Skeletal muscle cell (primary cell): ENCODE measurements at regions not wholly inside any gene's neighbourhood (a gene's known extent, or its start where the extent isn't known, plus 50 kb on each side); places are given as distances from the start of the nearest gene placed in this dataset.
"Not testable (repeated sequence)": the region's sequence is repeated elsewhere in the genome, so short reads cannot be mapped to it uniquely, and the experiment has no call there.

ENCODE experiments used
- DNase-seq: peaks from one replicate; pipeline ENCODE4 v3.0.0-alpha.2; 2010; ENCODE audit warnings: low read depth
- H3K4me3 ChIP-seq: 2 replicates; pipeline ENCODE4 v1.5.1; 2011; ENCODE audit warnings: low read depth, mild to moderate bottlenecking, control low read depth, low read length, moderate library complexity

GRCh38 chr21:15293240-15293639 is 228.4 kb upstream of the NRIP1 start:
- DNase-seq = peak; percentile 87
- no peak overlapping the region for H3K4me3 ChIP-seq

DNA sequence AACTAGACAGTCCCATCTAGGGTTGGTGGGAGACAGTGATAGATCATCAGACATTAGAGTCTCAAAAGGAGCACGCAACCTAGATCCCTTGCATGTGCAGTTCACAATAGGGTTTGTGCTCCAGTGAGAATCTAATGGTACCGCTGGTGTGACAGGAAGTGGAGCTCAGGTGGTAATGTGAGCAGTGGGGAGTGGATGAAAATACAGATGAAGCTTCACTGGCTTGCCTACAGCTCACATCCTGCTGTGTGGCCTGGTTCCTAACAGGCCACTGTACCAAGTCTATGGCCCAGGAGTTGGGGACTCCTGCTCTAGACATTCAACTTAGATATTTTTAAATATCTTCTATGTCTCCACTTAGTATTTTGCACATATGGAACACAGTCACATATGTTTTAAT is 231.1 kb upstream of the NRIP1 start:
- H3K4me3 ChIP-seq = no peak overlapping the region
- DNase-seq = no peak

- no peak for DNase-seq
- no peak overlapping the region for H3K4me3 ChIP-seq
These were observed 233.0 kb upstream of the NRIP1 start for GRCh38 chr21:15297824-15298223.

- DNase-seq = no peak
- H3K4me3 ChIP-seq = no peak overlapping the region
These were observed 233.5 kb upstream of the NRIP1 start for GRCh38 chr21:15298306-15298705.

DNA sequence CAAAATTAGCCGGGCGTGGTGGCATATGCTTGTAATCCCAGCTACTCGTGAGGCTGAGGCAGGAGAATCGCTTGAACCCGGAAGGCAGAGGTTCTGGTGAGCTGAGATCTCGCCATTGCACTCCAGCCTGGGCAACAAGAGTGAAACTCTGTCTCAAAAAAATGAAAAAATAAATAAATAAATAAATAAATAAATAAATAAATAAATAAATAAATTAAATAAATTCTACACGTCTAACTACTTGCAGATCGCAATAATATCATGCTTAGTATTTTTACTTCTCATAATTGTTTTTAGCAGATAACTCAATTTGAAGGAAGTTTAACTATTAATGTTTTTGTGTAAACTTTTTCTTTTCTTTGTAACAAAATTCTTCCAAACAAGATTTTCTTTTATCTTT is 234.0 kb upstream of the NRIP1 start:
- H3K4me3 ChIP-seq, DNase-seq: not testable (repeated sequence)

- DNase-seq = no peak
- no peak overlapping the region for H3K4me3 ChIP-seq
These were observed 235.3 kb upstream of the NRIP1 start for GRCh38 chr21:15300131-15300530.

DNA sequence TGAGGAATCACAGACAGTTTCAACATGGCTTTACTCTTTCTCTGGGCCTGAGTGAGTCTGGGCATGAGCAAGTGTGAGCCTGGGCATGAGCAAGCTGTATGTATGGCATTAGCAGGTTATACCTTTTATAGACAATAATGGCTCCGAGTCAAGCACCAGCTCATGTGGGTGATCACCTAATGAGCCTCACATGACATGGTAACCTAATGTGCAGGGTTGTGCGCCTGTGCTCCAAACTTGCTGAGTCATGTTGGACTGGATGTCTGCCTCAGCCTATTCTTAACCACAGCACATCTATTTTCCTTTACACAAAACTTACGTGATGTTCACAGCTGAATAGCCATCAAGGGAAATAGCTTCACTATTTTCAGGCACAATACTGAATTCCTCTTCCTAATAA is 236.2 kb upstream of the NRIP1 start:
- no peak overlapping the region for H3K4me3 ChIP-seq
- DNase-seq = no peak

- no peak overlapping the region for H3K4me3 ChIP-seq
- DNase-seq = no peak
These were observed 236.9 kb upstream of the NRIP1 start for GRCh38 chr21:15301736-15302135.

- H3K4me3 ChIP-seq = no peak overlapping the region
- DNase-seq = no peak
These were observed 241.5 kb upstream of the NRIP1 start for GRCh38 chr21:15306271-15306670.

- DNase-seq = no peak
- H3K4me3 ChIP-seq = no peak overlapping the region
These were observed 243.5 kb upstream of the NRIP1 start for GRCh38 chr21:15308333-15308732.

DNA sequence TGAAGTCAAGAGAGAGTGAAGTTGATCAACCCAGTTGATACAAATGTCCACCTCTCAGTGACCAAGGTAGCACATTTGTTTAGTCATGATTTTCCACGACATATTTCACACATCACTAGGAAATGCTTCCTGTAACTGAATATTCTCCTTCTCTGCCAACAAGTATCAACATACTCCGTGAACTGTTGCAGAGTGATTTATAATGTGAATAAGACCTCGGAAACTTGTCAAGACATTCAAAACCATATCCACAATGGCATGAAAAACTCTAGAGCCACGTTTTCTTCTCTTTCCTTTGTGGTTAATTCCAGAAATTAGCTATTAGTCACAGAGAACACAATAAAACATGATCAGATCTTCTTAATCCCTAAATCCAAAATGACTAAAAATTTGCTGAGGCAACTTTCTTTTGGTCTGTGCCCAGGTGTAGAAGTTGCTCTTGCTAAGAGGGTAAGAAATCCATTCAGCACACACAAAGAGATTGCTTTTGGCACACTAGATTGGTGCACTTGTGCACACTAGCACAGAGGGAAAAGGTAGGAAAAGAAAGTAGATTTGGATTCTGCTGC is 244.3 kb upstream of the NRIP1 start:
- no peak overlapping the region for H3K4me3 ChIP-seq
- no peak for DNase-seq

GRCh38 chr21:15309721-15310120 is 244.9 kb upstream of the NRIP1 start:
- DNase-seq = no peak
- H3K4me3 ChIP-seq = no peak overlapping the region

DNA sequence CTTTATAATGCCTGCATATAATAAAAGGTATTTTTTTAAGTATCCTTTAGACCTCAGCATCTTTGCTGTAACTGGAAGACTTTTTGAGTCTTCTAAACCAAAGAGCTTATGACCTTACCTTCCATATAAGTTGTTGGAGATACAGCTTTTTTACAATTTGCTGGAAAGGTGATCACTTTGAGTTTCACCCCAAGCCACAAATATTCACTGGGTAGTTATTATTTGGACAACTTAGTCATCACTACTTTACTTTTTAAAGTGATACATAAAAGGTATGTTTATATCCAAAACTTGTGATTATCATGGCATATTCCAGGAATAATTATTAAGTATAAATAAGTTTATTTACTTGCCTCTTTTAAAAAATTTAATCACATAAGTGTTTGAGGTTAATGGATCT is 246.7 kb upstream of the NRIP1 start:
- no peak for DNase-seq

GRCh38 chr21:15317034-15317433 is 252.2 kb upstream of the NRIP1 start:
- not testable (repeated sequence) for H3K4me3 ChIP-seq, DNase-seq

More for the DNA sequence above, 246.7 kb upstream of the NRIP1 start:
- no peak overlapping the region for H3K4me3 ChIP-seq

DNA sequence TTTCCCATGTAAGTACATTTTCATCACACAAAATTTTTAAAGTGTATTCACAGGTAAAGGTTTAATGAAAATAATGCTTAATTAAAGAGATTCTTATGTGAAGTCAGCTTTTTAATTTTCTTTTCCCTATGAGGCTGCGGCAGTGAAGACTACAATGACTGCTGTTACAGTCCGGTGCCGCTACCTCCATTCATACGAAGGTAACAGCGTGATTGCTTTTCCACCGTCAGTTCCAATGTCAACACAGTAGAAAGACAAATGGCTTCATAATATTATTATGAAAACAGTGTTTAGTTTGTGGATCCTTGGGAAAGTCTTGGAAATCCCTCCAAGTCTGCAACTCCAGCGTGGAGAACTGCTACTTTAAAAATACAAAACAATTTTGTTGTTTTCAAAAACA is 254.9 kb upstream of the NRIP1 start:
- no peak overlapping the region for H3K4me3 ChIP-seq
- DNase-seq = no peak

DNA sequence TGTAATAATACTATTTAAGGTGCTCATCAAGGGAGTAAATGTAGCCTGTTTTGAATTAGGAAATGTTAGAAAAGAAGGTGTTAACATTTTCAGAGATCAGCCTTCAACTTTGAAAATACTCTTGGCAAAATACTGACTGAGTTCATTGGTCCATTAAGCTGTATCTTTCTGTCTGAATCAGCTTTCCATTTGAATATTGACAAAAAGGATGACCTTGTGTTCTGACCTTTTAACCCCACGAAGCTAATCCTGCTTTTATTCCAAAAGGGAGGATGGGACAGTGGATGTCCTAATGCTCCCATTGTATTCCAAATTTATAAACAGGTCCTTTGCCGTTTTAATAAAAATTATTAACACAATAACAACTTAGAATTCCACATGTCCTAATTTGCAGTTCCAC is 259.7 kb upstream of the NRIP1 start:
- H3K4me3 ChIP-seq = no peak overlapping the region
- no peak for DNase-seq

DNA sequence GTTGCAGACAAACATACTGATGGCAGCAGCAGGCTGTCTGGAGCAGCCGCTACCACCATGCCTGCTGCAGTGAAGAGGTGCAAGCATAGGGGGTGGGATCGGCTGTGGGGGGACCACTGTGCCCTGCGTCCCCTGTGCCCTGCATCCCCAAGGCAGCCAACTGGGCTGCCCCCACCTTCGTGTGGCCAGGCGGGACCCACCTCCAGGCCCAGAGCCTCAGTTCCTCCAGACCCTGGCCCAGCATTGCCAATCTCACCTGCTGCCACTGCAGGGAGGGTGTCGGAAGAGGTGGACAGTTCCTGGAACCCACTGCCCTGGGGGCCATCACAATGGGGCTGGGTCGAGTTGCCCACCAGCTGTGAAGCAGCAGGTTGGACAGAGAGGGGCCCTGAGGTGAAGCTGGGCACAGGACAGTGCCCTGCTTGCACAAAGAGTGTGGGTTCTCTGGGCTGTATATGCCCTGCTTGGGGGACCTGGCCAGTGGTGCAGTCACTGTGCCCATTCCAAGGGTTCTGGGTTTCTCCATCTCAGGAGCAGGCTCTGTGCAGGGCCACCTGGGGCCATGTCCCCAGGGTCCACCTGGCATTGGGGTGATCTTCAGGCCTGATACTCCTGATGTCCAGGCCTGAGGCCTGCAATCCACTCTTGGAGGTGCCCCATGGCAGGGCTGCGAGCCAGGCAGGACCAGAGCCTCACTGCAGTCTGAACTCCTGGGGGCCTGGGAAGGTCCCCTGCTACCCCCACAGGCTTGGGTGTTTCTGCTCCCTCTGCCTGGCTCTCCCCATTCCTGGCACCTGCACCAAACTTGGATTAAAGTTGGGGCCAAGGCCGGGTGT is 261.4 kb upstream of the NRIP1 start:
- no peak for DNase-seq

GRCh38 chr21:15327637-15328265 is 263.0 kb upstream of the NRIP1 start:
- DNase-seq = no peak

More for the DNA sequence above, 261.4 kb upstream of the NRIP1 start:
- no peak overlapping the region for H3K4me3 ChIP-seq

GRCh38 chr21:15329191-15329590 is 264.4 kb upstream of the NRIP1 start:
- no peak for DNase-seq

More at GRCh38 chr21:15327637-15328265, 263.0 kb upstream of the NRIP1 start:
- H3K4me3 ChIP-seq = no peak overlapping the region

GRCh38 chr21:15330872-15331271 is 266.1 kb upstream of the NRIP1 start:
- no peak overlapping the region for H3K4me3 ChIP-seq
- no peak for DNase-seq

More at GRCh38 chr21:15329191-15329590, 264.4 kb upstream of the NRIP1 start:
- H3K4me3 ChIP-seq = no peak overlapping the region

- no peak for DNase-seq
- no peak overlapping the region for H3K4me3 ChIP-seq
These were observed 267.8 kb upstream of the NRIP1 start for GRCh38 chr21:15332572-15332971.
